ENCODE measurements at regions not wholly inside any gene's neighbourhood (a gene's known extent, or its start where the extent isn't known, plus 50 kb on each side); places are given as distances from the start of the nearest gene placed in this dataset.

GRCh38 chr4:66575008-66575696 lies 904.9 kb upstream of the EPHA5 start:
- no peak overlapping the region for H2AFZ ChIP-seq (ENCODE audit: low read length)
- H3K9ac ChIP-seq (ENCODE audit: low read depth, low read length, poor library complexity, severe bottlenecking), result no peak overlapping the region
- H3K9me3 ChIP-seq (ENCODE audit: insufficient read depth, low read depth, low read length), result no peaks in the 10 kb centered on the region
- H3K4me3 ChIP-seq (ENCODE audit: low read length, poor library complexity, severe bottlenecking), result no peak overlapping the region
- no peaks in the 10 kb centered on the region for H3K4me1 ChIP-seq (ENCODE audit: insufficient read depth, low read length, poor library complexity, severe bottlenecking)
- H3K9me2 ChIP-seq (replicated peaks; ENCODE audit: low read depth, low read length), result no peaks in the 10 kb centered on the region
- no peak overlapping the region for H3K4me2 ChIP-seq (ENCODE audit: low read depth, low read length, poor library complexity, severe bottlenecking)
- TF ChIP-seq CTCF (conservative IDR thresholded peaks at IDR 0.05; ENCODE audit: low read length), result no peak
- TF ChIP-seq EZH2phosphoT487 (IDR thresholded peaks at IDR 0.05; ENCODE audit: borderline replicate concordance), result no peak
- no peaks in the 10 kb centered on the region for H4K20me1 ChIP-seq (ENCODE audit: insufficient read depth, low read length, poor library complexity, severe bottlenecking)
- H3K36me3 ChIP-seq (ENCODE audit: insufficient read depth, low read length), result no peaks in the 10 kb centered on the region
- no peaks in the 10 kb centered on the region for H3F3A ChIP-seq (ENCODE audit: low read depth)
- no peaks in the 10 kb centered on the region for H3K27me3 ChIP-seq (ENCODE audit: insufficient read depth, low read length, poor library complexity, severe bottlenecking)
- no peaks in the 10 kb centered on the region for H3K79me2 ChIP-seq (ENCODE audit: insufficient read depth, low read length)

DNA sequence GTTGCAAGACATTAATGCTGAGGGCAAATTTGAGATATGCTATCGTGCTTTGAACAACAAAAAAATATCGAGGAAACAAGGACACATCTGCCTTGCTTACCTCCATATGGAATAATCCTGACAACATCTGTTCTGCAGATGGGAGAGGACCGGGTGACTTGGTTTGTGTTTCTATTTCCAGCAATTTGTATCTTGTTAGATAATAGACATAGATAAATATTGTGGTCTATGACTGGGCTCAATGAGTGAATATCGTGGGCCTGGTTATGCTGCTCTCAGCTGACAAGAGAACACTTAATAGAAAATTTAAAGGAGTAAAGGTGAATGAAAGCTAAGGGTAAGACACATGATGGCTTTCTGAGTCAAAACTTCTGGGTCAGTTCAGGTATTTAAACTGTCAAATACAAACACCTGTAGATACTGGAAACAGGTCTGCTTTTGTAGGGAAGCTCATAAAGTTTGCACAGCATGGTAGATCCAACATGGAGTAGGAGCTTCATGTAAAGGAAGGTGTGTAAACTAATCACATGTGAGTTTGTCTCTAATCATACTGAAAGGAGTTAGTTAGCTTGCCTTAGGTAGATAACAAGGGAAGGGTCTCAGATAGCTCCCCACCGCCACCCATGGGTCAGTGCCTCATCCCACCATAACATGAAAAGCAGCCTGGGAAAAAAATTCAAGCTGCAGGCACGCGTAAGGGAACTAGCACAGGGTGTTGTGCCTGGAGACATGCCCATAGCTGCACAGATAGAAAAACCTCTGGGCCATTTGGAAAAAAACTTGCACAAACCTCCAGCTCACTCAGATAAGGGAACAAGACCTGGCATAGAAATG lies 904.1 kb upstream of the EPHA5 start:
- Histone ChIP-seq H3F3A (ENCODE audit: low read depth) (no peaks in the 10 kb centered on the region), H3K4me1 (ENCODE audit: insufficient read depth, low read length, poor library complexity, severe bottlenecking) (no peaks in the 10 kb centered on the region), H3K9me2 (replicated peaks; ENCODE audit: low read depth, low read length) (no peaks in the 10 kb centered on the region), H2AFZ (ENCODE audit: low read length) (no peak overlapping the region), H3K9me3 (ENCODE audit: insufficient read depth, low read depth, low read length) (no peaks in the 10 kb centered on the region), H3K79me2 (ENCODE audit: insufficient read depth, low read length) (no peaks in the 10 kb centered on the region), H3K4me2 (ENCODE audit: low read depth, low read length, poor library complexity, severe bottlenecking) (no peak overlapping the region), H3K36me3 (ENCODE audit: insufficient read depth, low read length) (no peaks in the 10 kb centered on the region), H3K27me3 (ENCODE audit: insufficient read depth, low read length, poor library complexity, severe bottlenecking) (no peaks in the 10 kb centered on the region), H3K4me3 (ENCODE audit: low read length, poor library complexity, severe bottlenecking) (no peak overlapping the region), H4K20me1 (ENCODE audit: insufficient read depth, low read length, poor library complexity, severe bottlenecking) (no peaks in the 10 kb centered on the region), H3K9ac (ENCODE audit: low read depth, low read length, poor library complexity, severe bottlenecking) (no peak overlapping the region)
- no peak for TF ChIP-seq CTCF (conservative IDR thresholded peaks at IDR 0.05; ENCODE audit: low read length)
- no peak for TF ChIP-seq EZH2phosphoT487 (IDR thresholded peaks at IDR 0.05; ENCODE audit: borderline replicate concordance)

DNA sequence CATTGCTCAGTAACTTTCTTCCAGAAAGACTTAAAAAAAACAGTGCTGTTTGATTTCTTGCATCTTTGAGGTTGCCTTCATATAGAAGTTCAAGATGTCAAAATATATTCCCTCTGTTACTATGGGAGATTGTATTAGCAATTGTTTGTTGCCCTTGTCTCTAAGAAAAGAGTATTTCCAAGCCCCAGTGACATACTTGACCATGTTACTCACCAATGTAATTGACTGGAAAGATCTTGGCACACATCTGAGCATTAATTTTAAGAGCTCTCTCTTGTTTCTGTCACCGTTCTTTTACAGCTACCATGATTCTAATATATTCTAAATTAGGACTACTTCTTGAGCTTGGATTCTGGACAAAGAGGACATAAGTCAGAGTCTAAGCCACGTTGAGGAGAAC lies 902.7 kb upstream of the EPHA5 start:
- no peaks in the 10 kb centered on the region for H3K36me3 ChIP-seq (ENCODE audit: insufficient read depth, low read length)
- no peaks in the 10 kb centered on the region for H4K20me1 ChIP-seq (ENCODE audit: insufficient read depth, low read length, poor library complexity, severe bottlenecking)
- H3K9ac ChIP-seq (ENCODE audit: low read depth, low read length, poor library complexity, severe bottlenecking), result no peak overlapping the region
- H2AFZ ChIP-seq (ENCODE audit: low read length), result no peak overlapping the region
- no peaks in the 10 kb centered on the region for H3K9me3 ChIP-seq (ENCODE audit: insufficient read depth, low read depth, low read length)
- TF ChIP-seq EZH2phosphoT487 (IDR thresholded peaks at IDR 0.05; ENCODE audit: borderline replicate concordance) (no peak), CTCF (conservative IDR thresholded peaks at IDR 0.05; ENCODE audit: low read length) (no peak)
- no peaks in the 10 kb centered on the region for H3K27me3 ChIP-seq (ENCODE audit: insufficient read depth, low read length, poor library complexity, severe bottlenecking)
- H3F3A ChIP-seq (ENCODE audit: low read depth), result no peaks in the 10 kb centered on the region
- no peaks in the 10 kb centered on the region for H3K79me2 ChIP-seq (ENCODE audit: insufficient read depth, low read length)
- H3K4me3 ChIP-seq (ENCODE audit: low read length, poor library complexity, severe bottlenecking), result no peak overlapping the region
- no peak overlapping the region for H3K4me2 ChIP-seq (ENCODE audit: low read depth, low read length, poor library complexity, severe bottlenecking)
- H3K4me1 ChIP-seq (ENCODE audit: insufficient read depth, low read length, poor library complexity, severe bottlenecking), result no peaks in the 10 kb centered on the region
- H3K9me2 ChIP-seq (replicated peaks; ENCODE audit: low read depth, low read length), result no peaks in the 10 kb centered on the region
